Mesendoderm (in vitro differentiated cells): ENCODE measurements at regions not wholly inside any gene's neighbourhood (a gene's known extent, or its start where the extent isn't known, plus 50 kb on each side); places are given as distances from the start of the nearest gene placed in this dataset.

ENCODE experiments used
- DNase-seq: peaks from one replicate; pipeline ENCODE4 v3.0.0; 2013
- H2AK5ac ChIP-seq: 2 replicates; pipeline ENCODE4 v1.6.1; 2013; ENCODE audit warnings: low read length, inconsistent platforms
- H2BK120ac ChIP-seq: 2 replicates; pipeline ENCODE4 v1.6.1; 2013; ENCODE audit warnings: low read depth, mild to moderate bottlenecking, low read length, moderate library complexity, mixed read lengths
- H2BK15ac ChIP-seq: replicated peaks from 2 replicates; pipeline ENCODE4 v1.6.1; 2013; ENCODE audit warnings: low read depth, mild to moderate bottlenecking, moderate library complexity
- H2BK5ac ChIP-seq: 2 replicates; pipeline ENCODE4 v1.6.1; 2013; ENCODE audit warnings: low read length, inconsistent platforms
- H3K18ac ChIP-seq: 2 replicates; pipeline ENCODE4 v1.6.1; 2013; ENCODE audit warnings: mild to moderate bottlenecking, low read length, mixed read lengths
- H3K23ac ChIP-seq: one replicate; pipeline ENCODE4 v1.6.1; 2013; ENCODE audit warnings: low read length
- H3K27ac ChIP-seq: 2 replicates; pipeline ENCODE4 v1.5.1; 2013; ENCODE audit warnings: low read depth, mild to moderate bottlenecking, inconsistent platforms, low read length, moderate library complexity
- H3K27me3 ChIP-seq: 2 replicates; pipeline ENCODE4 v1.6.1; 2013; ENCODE audit warnings: low read length, control low read depth, mild to moderate bottlenecking, inconsistent platforms; ENCODE audit not compliant: insufficient read depth, poor library complexity
- H3K36me3 ChIP-seq: 2 replicates; pipeline ENCODE4 v1.6.1; 2013; ENCODE audit warnings: low read length, inconsistent platforms; ENCODE audit not compliant: control insufficient read depth, insufficient read depth
- H3K4ac ChIP-seq: one replicate; pipeline ENCODE4 v1.6.1; 2013; ENCODE audit warnings: low read depth, mild to moderate bottlenecking, low read length, moderate library complexity
- H3K4me1 ChIP-seq: 2 replicates; pipeline ENCODE4 v1.6.1; 2013; ENCODE audit warnings: low read depth, low read length, inconsistent platforms; ENCODE audit not compliant: control insufficient read depth
- H3K4me2 ChIP-seq: 2 replicates; pipeline ENCODE4 v1.6.1; 2013; ENCODE audit warnings: low read length
- H3K4me3 ChIP-seq: 2 replicates; pipeline ENCODE4 v1.5.1; 2013; ENCODE audit warnings: mild to moderate bottlenecking, low read length
- H3K56ac ChIP-seq: one replicate; pipeline ENCODE4 v1.6.1; 2013; ENCODE audit warnings: low read length
- H3K79me1 ChIP-seq: 2 replicates; pipeline ENCODE4 v1.6.1; 2013; ENCODE audit warnings: low read length, inconsistent platforms
- H3K79me2 ChIP-seq: 2 replicates; pipeline ENCODE4 v1.6.1; 2013; ENCODE audit warnings: mild to moderate bottlenecking, low read length; ENCODE audit not compliant: control insufficient read depth, insufficient read depth
- H3K9ac ChIP-seq: 2 replicates; pipeline ENCODE4 v1.6.1; 2013; ENCODE audit warnings: low read length, inconsistent platforms
- H4K5ac ChIP-seq: one replicate; pipeline ENCODE4 v1.6.1; 2013; ENCODE audit warnings: low read length
- H4K8ac ChIP-seq: one replicate; pipeline ENCODE4 v1.6.1; 2013; ENCODE audit warnings: low read depth, mild to moderate bottlenecking, control low read depth, low read length, moderate library complexity
- WGBS: extraction: QIAGEN DNeasy Blood & Tissue Kit; methylation state at CpG from one replicate; pipeline ENCODE4 v1.1.7; 2013; ENCODE audit warnings: low lambda C conversion rate, missing lambda C conversion rate; ENCODE audit not compliant: insufficient coverage; ENCODE audit errors: extremely low coverage; 5-methylcytosine and 5-hydroxymethylcytosine counted together

GRCh38 chr17:26782153-26782552, 511.8 kb upstream of the WSB1 start:
- Histone ChIP-seq H3K36me3 (no peaks in the 10 kb centered on the region), H3K79me2 (no peaks in the 10 kb centered on the region), H2AK5ac (no peak overlapping the region), H3K23ac (no peak overlapping the region), H3K4me2 (no peak overlapping the region), H2BK15ac (no peak overlapping the region), H3K4me1 (no peaks in the 10 kb centered on the region), H3K27ac (no peak overlapping the region), H3K18ac (no peak overlapping the region), H3K9ac (no peak overlapping the region), H3K4ac (no peak overlapping the region), H3K79me1 (no peaks in the 10 kb centered on the region), H4K5ac (no peak overlapping the region), H3K27me3 (no peaks in the 10 kb centered on the region), H2BK120ac (no peak overlapping the region), H3K56ac (no peak overlapping the region), H3K4me3 (no peak overlapping the region), H4K8ac (no peak overlapping the region), H2BK5ac (no peak overlapping the region)
- WGBS = no CpG with 5 or more reads among the region's 6 CpGs
- no peak for DNase-seq

DNA sequence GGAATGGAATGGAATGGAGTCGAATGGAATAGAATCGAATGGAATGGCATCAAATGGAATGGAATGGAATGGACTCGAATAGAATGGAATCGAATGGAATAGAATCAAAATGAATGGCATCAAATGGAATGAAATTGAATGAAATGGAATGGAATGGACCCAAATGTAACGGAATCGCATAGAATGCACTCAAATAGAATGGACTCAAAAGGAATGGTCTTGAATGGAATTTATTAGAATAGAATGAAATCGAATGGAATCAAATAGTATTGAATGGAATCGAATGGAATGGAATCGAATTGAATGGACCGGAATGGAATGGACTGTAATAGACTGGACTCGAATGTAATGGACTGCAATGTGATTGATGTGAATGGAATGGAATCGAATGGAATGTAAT, 501.4 kb upstream of the WSB1 start:
- H3K9ac ChIP-seq = no peak overlapping the region
- H3K4me3 ChIP-seq = no peak overlapping the region
- no peak overlapping the region for H2BK5ac ChIP-seq
- H3K4me2 ChIP-seq = no peak overlapping the region
- H4K8ac ChIP-seq = no peak overlapping the region
- no peak overlapping the region for H3K23ac ChIP-seq
- 100% methylated on average over 4 of the region's 12 CpGs for WGBS
- no peak overlapping the region for H3K4ac ChIP-seq
- no peaks in the 10 kb centered on the region for H3K36me3 ChIP-seq
- H3K79me2 ChIP-seq = no peaks in the 10 kb centered on the region
- H2AK5ac ChIP-seq = no peak overlapping the region
- H3K79me1 ChIP-seq = no peaks in the 10 kb centered on the region
- no peak overlapping the region for H2BK120ac ChIP-seq
- no peak overlapping the region for H2BK15ac ChIP-seq
- no peak overlapping the region for H3K18ac ChIP-seq
- H4K5ac ChIP-seq = no peak overlapping the region
- peak; percentile 75 for DNase-seq
- H3K4me1 ChIP-seq = no peaks in the 10 kb centered on the region
- no peaks in the 10 kb centered on the region for H3K27me3 ChIP-seq
- no peak overlapping the region for H3K27ac ChIP-seq
- no peak overlapping the region for H3K56ac ChIP-seq

DNA sequence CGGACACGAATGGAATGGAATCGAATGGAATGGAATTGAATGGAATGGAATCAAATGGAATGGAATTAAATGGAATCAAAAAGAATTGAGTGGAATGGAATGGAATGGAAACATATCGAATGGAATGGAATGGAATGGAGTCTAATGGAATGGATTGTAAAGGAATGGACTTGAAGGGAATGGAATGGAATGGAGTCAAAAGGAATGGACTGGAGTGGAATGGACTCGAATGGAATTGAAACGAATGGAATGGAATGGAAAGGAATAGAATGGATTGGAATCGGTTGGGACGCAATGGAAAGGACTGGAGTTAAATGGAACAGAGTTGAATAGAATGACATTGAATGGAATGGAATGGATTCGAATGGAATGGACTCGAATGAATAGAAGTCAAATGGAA, 486.9 kb upstream of the WSB1 start:
- Histone ChIP-seq H3K36me3 (no peaks in the 10 kb centered on the region), H3K79me1 (no peaks in the 10 kb centered on the region), H3K79me2 (no peaks in the 10 kb centered on the region), H3K18ac (no peak overlapping the region), H3K4me2 (no peak overlapping the region), H3K4me1 (no peaks in the 10 kb centered on the region), H2AK5ac (no peak overlapping the region), H2BK15ac (no peak overlapping the region), H4K5ac (no peak overlapping the region), H3K56ac (no peak overlapping the region), H3K4ac (no peak overlapping the region), H3K27ac (no peak overlapping the region), H2BK120ac (no peak overlapping the region), H3K9ac (no peak overlapping the region), H2BK5ac (no peak overlapping the region), H4K8ac (no peak overlapping the region), H3K23ac (no peak overlapping the region), H3K4me3 (no peak overlapping the region), H3K27me3 (no peaks in the 10 kb centered on the region)
- DNase-seq = no peak
- WGBS = 100% methylated on average over 4 of the region's 10 CpGs

DNA sequence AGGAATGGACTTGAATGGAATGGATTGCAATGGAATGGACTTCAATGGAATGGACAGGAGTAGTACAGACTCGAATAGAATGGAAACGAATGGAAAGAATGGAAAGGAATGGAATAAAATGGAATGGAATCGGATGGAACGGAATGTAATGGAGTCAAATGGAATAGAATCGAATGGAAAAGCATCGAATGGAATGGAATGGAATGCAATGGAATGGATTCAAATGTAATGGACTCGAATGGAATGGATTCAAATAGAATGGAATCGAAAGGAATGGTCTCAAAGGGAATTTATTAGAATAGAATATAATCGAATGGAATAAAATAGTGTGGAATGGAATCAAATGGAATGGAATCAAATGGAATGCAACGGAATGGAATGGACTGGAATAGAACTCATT, 484.9 kb upstream of the WSB1 start:
- DNase-seq = peak; percentile 51
- Histone ChIP-seq H3K4ac (no peak overlapping the region), H2BK120ac (no peak overlapping the region), H2AK5ac (no peak overlapping the region), H3K23ac (no peak overlapping the region), H3K79me1 (no peaks in the 10 kb centered on the region), H3K9ac (no peak overlapping the region), H4K5ac (no peak overlapping the region), H3K27me3 (no peaks in the 10 kb centered on the region), H3K4me1 (no peaks in the 10 kb centered on the region), H4K8ac (no peak overlapping the region), H3K18ac (no peak overlapping the region), H3K56ac (no peak overlapping the region), H3K27ac (no peak overlapping the region), H3K4me3 (no peak overlapping the region), H3K79me2 (no peaks in the 10 kb centered on the region), H2BK15ac (no peak overlapping the region), H3K36me3 (no peaks in the 10 kb centered on the region), H3K4me2 (no peak overlapping the region), H2BK5ac (no peak overlapping the region)
- 100% methylated on average over 6 of the region's 10 CpGs for WGBS

DNA sequence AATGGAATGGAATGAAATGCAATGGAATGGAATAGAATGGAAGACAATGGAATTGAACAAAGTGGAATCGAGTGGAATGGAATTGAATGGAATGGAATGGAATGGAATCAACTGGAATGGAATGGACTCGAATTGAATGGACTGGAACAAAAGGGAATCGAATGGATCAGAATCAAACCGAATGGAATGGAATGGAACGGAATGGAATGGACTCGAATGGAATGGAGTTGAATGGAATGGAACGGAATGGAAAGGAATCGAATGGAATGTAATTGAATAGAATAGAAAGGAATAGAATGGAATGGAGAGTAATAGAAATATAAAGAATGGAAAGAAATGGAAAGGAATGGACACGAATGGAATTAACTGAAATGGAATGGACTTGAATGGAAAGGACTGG, 475.2 kb upstream of the WSB1 start:
- Histone ChIP-seq H3K79me2 (no peaks in the 10 kb centered on the region), H3K4me2 (no peak overlapping the region), H2BK5ac (no peak overlapping the region), H4K8ac (no peak overlapping the region), H3K9ac (no peak overlapping the region), H3K56ac (no peak overlapping the region), H2BK15ac (no peak overlapping the region), H3K27me3 (no peaks in the 10 kb centered on the region), H3K18ac (no peak overlapping the region), H2BK120ac (no peak overlapping the region), H2AK5ac (no peak overlapping the region), H3K4me3 (no peak overlapping the region), H3K27ac (no peak overlapping the region), H3K4me1 (no peaks in the 10 kb centered on the region), H3K79me1 (no peaks in the 10 kb centered on the region), H3K4ac (no peak overlapping the region), H3K36me3 (no peaks in the 10 kb centered on the region), H4K5ac (no peak overlapping the region), H3K23ac (no peak overlapping the region)
- WGBS = 100% methylated on average over 6 of the region's 9 CpGs
- DNase-seq = peak; percentile 42
